ENCODE measurements at regions not wholly inside any gene's neighbourhood (a gene's known extent, or its start where the extent isn't known, plus 50 kb on each side); places are given as distances from the start of the nearest gene placed in this dataset.
A peak's percentile ranks its signal among the peaks of the same experiment; 100 is the strongest.

- H3K23ac ChIP-seq (ENCODE audit: insufficient read length): no peak overlapping the region
Measured at GRCh38 chr2:163859951-163860350, 124.1 kb upstream of the FIGN start.

More at GRCh38 chr2:163859951-163860350, 124.1 kb upstream of the FIGN start:
- Histone ChIP-seq H2AFZ (ENCODE audit: low read length) (peak overlapping the region; percentile 59; the same call in 1 of the 2 replicates), H3K36me3 (ENCODE audit: control insufficient read depth in 2 of 4, insufficient read depth in 4 of 4, low read length in 3 of 4) (no peaks in the 10 kb centered on the region), H4K8ac (ENCODE audit: extremely low read depth, insufficient read depth, low read length) (no peak overlapping the region), H4K5ac (ENCODE audit: insufficient read length, low read depth, low read length) (no peak overlapping the region), H4K91ac (replicated peaks; ENCODE audit: insufficient read length, low read length) (no peak overlapping the region), H2BK120ac (replicated peaks; ENCODE audit: low read depth, low read length) (no peak overlapping the region), H3K18ac (ENCODE audit: extremely low read depth, low read length) (no peak overlapping the region), H2BK20ac (ENCODE audit: low read length) (no peak overlapping the region), H3K4me1 (replicated peaks in 1 of 4; ENCODE audit: control insufficient read depth in 3 of 4, insufficient read depth in 4 of 4, low read length in 3 of 4) (no peaks in the 10 kb centered on the region), H3K4me3 (ENCODE audit: extremely low read depth in 1 of 4, insufficient read depth in 2 of 4, low read depth in 3 of 4, low read length in 4 of 4) (no peak overlapping the region), H3K79me2 (ENCODE audit: control insufficient read depth in 1 of 2, insufficient read depth in 2 of 2, low read length in 2 of 2) (no peaks in the 10 kb centered on the region), H2BK12ac (ENCODE audit: low read depth, low read length) (no peak overlapping the region), H3K56ac (replicated peaks; ENCODE audit: insufficient read length, low read depth, low read length) (no peak overlapping the region), H3K4me2 (ENCODE audit: insufficient read depth in 1 of 2, low read depth in 2 of 2, low read length in 2 of 2) (no peak overlapping the region), H2AK5ac (ENCODE audit: low read depth, low read length) (no peak overlapping the region), H3K14ac (ENCODE audit: insufficient read length) (no peak overlapping the region), H3K27me3 (replicated peaks in 1 of 4; ENCODE audit: control insufficient read depth in 3 of 4, extremely low read depth in 1 of 4, insufficient read depth in 3 of 4, low read length in 3 of 4) (no peaks in the 10 kb centered on the region), H3K79me1 (ENCODE audit: low read depth, low read length) (no peaks in the 10 kb centered on the region), H3K9me3 (ENCODE audit: insufficient read depth in 2 of 2, low read depth in 1 of 2, low read length in 1 of 2) (no peaks in the 10 kb centered on the region), H2BK15ac (ENCODE audit: low read length) (no peak overlapping the region), H3K9ac (replicated peaks in 1 of 4; ENCODE audit: extremely low read depth in 1 of 4, low read depth in 3 of 4, low read length in 3 of 4) (no peak overlapping the region), H4K20me1 (replicated peaks in 1 of 2; ENCODE audit: control insufficient read depth in 1 of 2, insufficient read depth in 2 of 2, low read length in 2 of 2) (no peaks in the 10 kb centered on the region), H3K23me2 (ENCODE audit: low read depth, low read length) (no peaks in the 10 kb centered on the region), H2BK5ac (ENCODE audit: low read depth, low read length) (no peak overlapping the region), H3K4ac (replicated peaks; ENCODE audit: insufficient read length, low read depth, low read length) (no peak overlapping the region), H3K27ac (ENCODE audit: low read depth, low read length) (no peak overlapping the region)
- FAIRE-seq: no peak
- ChIA-PET CTCF (ENCODE audit: partially characterized antibody) (no interaction called here), POLR2A (ENCODE audit: partially characterized antibody) (no interaction called here)
- DNase-seq (ENCODE audit: low read depth in 1 of 2, low spot score in 2 of 2): no peak
- TF ChIP-seq MAFK (IDR thresholded peaks at IDR 0.05; ENCODE audit: low read depth, low read length): no peak

Data from H1 (cell line).